GM18505 (cell line): ENCODE measurements at regions not wholly inside any gene's neighbourhood (a gene's known extent, or its start where the extent isn't known, plus 50 kb on each side); places are given as distances from the start of the nearest gene placed in this dataset.
A peak's percentile ranks its signal among the peaks of the same experiment; 100 is the strongest.
"Not testable (repeated sequence)": the region's sequence is repeated elsewhere in the genome, so short reads cannot be mapped to it uniquely, and the experiment has no call there.

Experiments
- ATAC-seq: cut with Tn5 transposase; IDR thresholded peaks from one replicate; pipeline ENCODE4 v1.9.1; 2021; ENCODE audit not compliant: unreplicated experiment
- POLR2A ChIP-seq: IDR thresholded peaks from 4 replicates; pipeline ENCODE4 v1.6.1; 2011; ENCODE audit warnings: borderline replicate concordance; ENCODE audit not compliant: insufficient read depth, insufficient read length; ENCODE audit errors: extremely low read depth

- ATAC-seq: no peak
- no peak for TF ChIP-seq POLR2A
Measured at GRCh38 chrX:107384397-107385105, 64.9 kb upstream of the FRMPD3 start.

- TF ChIP-seq POLR2A: no peak
- ATAC-seq: no peak
Measured at GRCh38 chrX:107389726-107390125, 59.7 kb upstream of the FRMPD3 start.

- not testable (repeated sequence) for ATAC-seq
Measured at GRCh38 chrX:107393656-107394055, 55.8 kb upstream of the FRMPD3 start.

- no peak for TF ChIP-seq POLR2A
Measured at GRCh38 chrX:107396235-107396634, 53.2 kb upstream of the FRMPD3 start.

GRCh38 chrX:107396783-107397182, 52.7 kb upstream of the FRMPD3 start:
- no peak for ATAC-seq
- no peak for TF ChIP-seq POLR2A

More at GRCh38 chrX:107396235-107396634, 53.2 kb upstream of the FRMPD3 start:
- no peak for ATAC-seq

- ATAC-seq: peak; percentile 86
- TF ChIP-seq POLR2A: no peak
Measured at GRCh38 chrX:107398115-107398514, 51.3 kb upstream of the FRMPD3 start.
